ENCODE measurements at regions not wholly inside any gene's neighbourhood (a gene's known extent, or its start where the extent isn't known, plus 50 kb on each side); places are given as distances from the start of the nearest gene placed in this dataset.
"Not testable (repeated sequence)": the region's sequence is repeated elsewhere in the genome, so short reads cannot be mapped to it uniquely, and the experiment has no call there.

- intact Hi-C loops (cut with DNase I); DNase-seq (ENCODE audit: missing footprints); ATAC-seq: not testable (repeated sequence)
Measured at GRCh38 chr9:65384759-65385654, 100.0 kb upstream of the FOXD4L5 start.

GRCh38 chr9:65384066-65384465 lies 99.1 kb upstream of the FOXD4L5 start:
- intact Hi-C loops (cut with DNase I); ATAC-seq: not testable (repeated sequence)

GRCh38 chr9:65383646-65384045 lies 98.6 kb upstream of the FOXD4L5 start:
- ATAC-seq; DNase-seq (ENCODE audit: missing footprints); intact Hi-C loops (cut with DNase I): not testable (repeated sequence)

More at GRCh38 chr9:65384066-65384465, 99.1 kb upstream of the FOXD4L5 start:
- not testable (repeated sequence) for DNase-seq (ENCODE audit: missing footprints)

GRCh38 chr9:65382701-65383318 lies 97.8 kb upstream of the FOXD4L5 start:
- DNase-seq (ENCODE audit: missing footprints); ATAC-seq; intact Hi-C loops (cut with DNase I): not testable (repeated sequence)
